OCI-LY3 (cell line): ENCODE measurements at regions not wholly inside any gene's neighbourhood (a gene's known extent, or its start where the extent isn't known, plus 50 kb on each side); places are given as distances from the start of the nearest gene placed in this dataset.
A peak's percentile ranks its signal among the peaks of the same experiment; 100 is the strongest.

Source experiments
- H2AFZ ChIP-seq: fragments of 200-600, 300-600 bp; shearing (Covaris generic); 2 replicates; pipeline ENCODE4 v1.6.0; 2014; ENCODE audit warnings: antibody characterized with exemption, low read depth, low read length
- H3K27ac ChIP-seq: fragments of 200-600, 300-600 bp; sonication (generic); 2 replicates; pipeline ENCODE4 v1.5.1; 2014; ENCODE audit warnings: mild to moderate bottlenecking, low read length, moderate library complexity, mixed read lengths
- H3K27me3 ChIP-seq: fragments of 200-600, 300-600 bp; sonication (generic); 2 replicates; pipeline ENCODE4 v1.6.1; 2014; ENCODE audit warnings: low read depth, low read length, mixed read lengths
- H3K36me3 ChIP-seq: fragments of 200-600, 300-600 bp; sonication (generic); replicated peaks from 2 replicates; pipeline ENCODE3; 2014; ENCODE audit warnings: low read depth, low read length, mixed read lengths
- H3K4me1 ChIP-seq: fragments of 300-600, 200-600 bp; sonication (generic); 2 replicates; pipeline ENCODE4 v1.6.1; 2014; ENCODE audit warnings: low read length, mixed read lengths
- H3K4me2 ChIP-seq: fragments of 200-600, 300-600 bp; sonication (generic); 2 replicates; pipeline ENCODE4 v1.6.1; 2014; ENCODE audit warnings: low read length, mixed read lengths
- H3K4me3 ChIP-seq: fragments of 300-600, 200-600 bp; sonication (generic); 2 replicates; pipeline ENCODE4 v1.5.1; 2014; ENCODE audit warnings: antibody characterized with exemption, mild to moderate bottlenecking, low read length, moderate library complexity
- H3K79me2 ChIP-seq: fragments of 300-600, 200-600 bp; shearing (Covaris generic); 2 replicates; pipeline ENCODE4 v1.6.1; 2014; ENCODE audit warnings: mild to moderate bottlenecking, low read length, mixed read lengths
- H3K9ac ChIP-seq: fragments of 300-600, 200-600 bp; shearing (Covaris generic); 2 replicates; pipeline ENCODE4 v1.6.0; 2014; ENCODE audit warnings: mild to moderate bottlenecking, low read length, moderate library complexity
- H3K9me3 ChIP-seq: fragments of 200-600, 300-600 bp; shearing (Covaris generic); 2 replicates; pipeline ENCODE4 v1.6.1; 2014; ENCODE audit warnings: low read length, mixed read lengths; ENCODE audit not compliant: insufficient read depth
- H4K20me1 ChIP-seq: fragments of 200-600, 300-600 bp; sonication (generic); 2 replicates; pipeline ENCODE4 v1.6.1; 2016; ENCODE audit warnings: low read length, mixed read lengths; ENCODE audit not compliant: insufficient read depth
- EZH2phosphoT487 ChIP-seq: fragments of 200-600 bp; shearing (Covaris generic); IDR thresholded peaks from 2 replicates; pipeline ENCODE4 v1.6.1; 2018; ENCODE audit warnings: antibody characterized with exemption, mixed run types, low read depth
- TF ChIP-seq, protein P1 (sequence below): fragments of 200-600, 300-600 bp; sonication (generic); IDR thresholded peaks from 2 replicates; pipeline ENCODE4 v1.5.1; 2014; ENCODE audit warnings: antibody characterized with exemption, low read length, low read depth

DNA sequence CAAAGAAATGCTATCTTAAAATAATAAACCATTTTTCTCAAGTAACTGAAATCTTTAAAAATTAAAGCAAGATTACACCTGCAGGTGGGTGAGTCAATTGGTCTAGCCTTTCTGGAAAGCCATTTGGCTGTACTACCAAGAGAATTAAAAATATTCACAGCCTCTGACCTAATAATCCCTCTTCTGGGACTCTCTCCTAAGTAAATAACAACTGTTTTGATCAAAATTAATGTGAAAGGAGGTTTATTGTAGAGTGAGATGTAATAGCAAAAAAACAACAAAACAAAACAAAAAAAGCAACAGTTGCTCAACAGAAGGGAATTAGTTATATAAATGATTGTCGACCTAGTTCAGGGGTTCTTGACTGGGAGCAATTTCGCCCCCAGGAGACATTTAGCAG is 89.0 kb downstream of the GEMIN8 start:
- Histone ChIP-seq H4K20me1 (no peaks in the 10 kb centered on the region), H3K9me3 (no peaks in the 10 kb centered on the region), H3K79me2 (peaks cover 24% of the 10 kb centered on the region), H3K36me3 (peaks cover 2% of the 10 kb centered on the region), H2AFZ (no peak overlapping the region), H3K9ac (no peak overlapping the region), H3K27me3 (no peaks in the 10 kb centered on the region), H3K27ac (no peak overlapping the region), H3K4me1 (peaks cover 38% of the 10 kb centered on the region), H3K4me3 (no peak overlapping the region), H3K4me2 (0 out of 2 replicates have a peak overlapping the region, but pooled peaks have one; percentile 6)
- TF ChIP-seq, protein P1, sequence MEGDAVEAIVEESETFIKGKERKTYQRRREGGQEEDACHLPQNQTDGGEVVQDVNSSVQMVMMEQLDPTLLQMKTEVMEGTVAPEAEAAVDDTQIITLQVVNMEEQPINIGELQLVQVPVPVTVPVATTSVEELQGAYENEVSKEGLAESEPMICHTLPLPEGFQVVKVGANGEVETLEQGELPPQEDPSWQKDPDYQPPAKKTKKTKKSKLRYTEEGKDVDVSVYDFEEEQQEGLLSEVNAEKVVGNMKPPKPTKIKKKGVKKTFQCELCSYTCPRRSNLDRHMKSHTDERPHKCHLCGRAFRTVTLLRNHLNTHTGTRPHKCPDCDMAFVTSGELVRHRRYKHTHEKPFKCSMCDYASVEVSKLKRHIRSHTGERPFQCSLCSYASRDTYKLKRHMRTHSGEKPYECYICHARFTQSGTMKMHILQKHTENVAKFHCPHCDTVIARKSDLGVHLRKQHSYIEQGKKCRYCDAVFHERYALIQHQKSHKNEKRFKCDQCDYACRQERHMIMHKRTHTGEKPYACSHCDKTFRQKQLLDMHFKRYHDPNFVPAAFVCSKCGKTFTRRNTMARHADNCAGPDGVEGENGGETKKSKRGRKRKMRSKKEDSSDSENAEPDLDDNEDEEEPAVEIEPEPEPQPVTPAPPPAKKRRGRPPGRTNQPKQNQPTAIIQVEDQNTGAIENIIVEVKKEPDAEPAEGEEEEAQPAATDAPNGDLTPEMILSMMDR: no peak
- no peak for TF ChIP-seq EZH2phosphoT487

DNA sequence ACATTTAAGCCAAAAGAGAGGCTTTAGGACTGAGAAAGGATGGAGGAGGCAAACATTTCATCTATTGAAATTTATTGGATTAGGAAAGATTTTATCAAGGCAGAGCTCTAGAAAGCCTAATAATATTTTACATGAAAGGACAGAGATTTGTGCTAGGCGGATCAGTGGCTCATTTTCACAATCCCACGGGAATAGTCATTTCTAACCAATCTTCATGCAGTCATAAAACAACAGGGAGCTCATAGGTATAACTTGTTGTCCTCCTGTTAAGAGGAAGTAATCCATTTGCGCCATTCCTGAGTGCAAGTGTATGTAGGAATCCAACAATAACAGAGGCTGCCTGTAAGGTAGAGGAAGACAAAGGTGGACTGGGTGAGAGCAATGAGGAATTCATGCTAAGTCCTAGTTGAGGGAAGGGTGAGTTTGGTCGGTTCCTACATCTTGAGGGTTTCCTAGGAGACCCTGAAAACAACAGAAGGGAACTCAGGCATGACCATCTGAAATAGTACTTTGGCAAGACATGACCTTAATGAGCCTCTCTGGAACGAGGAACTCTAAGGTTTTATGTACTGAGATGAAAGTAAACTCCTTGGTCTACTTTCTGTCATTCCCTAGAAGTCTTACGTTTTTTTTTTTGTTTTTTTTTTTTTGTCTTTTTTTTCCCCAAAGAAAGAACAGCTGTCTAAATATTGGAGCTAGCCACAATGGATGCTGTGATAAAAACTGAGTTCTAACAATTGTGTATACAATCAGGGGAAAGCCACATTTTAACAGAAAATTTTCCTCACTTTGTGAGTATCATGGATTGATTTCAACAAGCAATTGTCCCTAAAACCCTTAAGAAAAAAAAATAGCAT is 89.7 kb downstream of the GEMIN8 start:
- peaks cover 26% of the 10 kb centered on the region for H3K79me2 ChIP-seq
- H3K27me3 ChIP-seq: no peaks in the 10 kb centered on the region
- peak overlapping the region; percentile 10; the same call in 1 of the 2 replicates for H3K4me2 ChIP-seq
- H3K9ac ChIP-seq: no peak overlapping the region
- H3K36me3 ChIP-seq: peaks cover 4% of the 10 kb centered on the region
- H4K20me1 ChIP-seq: no peaks in the 10 kb centered on the region
- no peak overlapping the region for H3K27ac ChIP-seq
- H3K9me3 ChIP-seq: no peaks in the 10 kb centered on the region
- TF ChIP-seq, protein P1: no peak
- no peak for TF ChIP-seq EZH2phosphoT487
- peaks cover 40% of the 10 kb centered on the region for H3K4me1 ChIP-seq
- no peak overlapping the region for H3K4me3 ChIP-seq
- no peak overlapping the region for H2AFZ ChIP-seq

DNA sequence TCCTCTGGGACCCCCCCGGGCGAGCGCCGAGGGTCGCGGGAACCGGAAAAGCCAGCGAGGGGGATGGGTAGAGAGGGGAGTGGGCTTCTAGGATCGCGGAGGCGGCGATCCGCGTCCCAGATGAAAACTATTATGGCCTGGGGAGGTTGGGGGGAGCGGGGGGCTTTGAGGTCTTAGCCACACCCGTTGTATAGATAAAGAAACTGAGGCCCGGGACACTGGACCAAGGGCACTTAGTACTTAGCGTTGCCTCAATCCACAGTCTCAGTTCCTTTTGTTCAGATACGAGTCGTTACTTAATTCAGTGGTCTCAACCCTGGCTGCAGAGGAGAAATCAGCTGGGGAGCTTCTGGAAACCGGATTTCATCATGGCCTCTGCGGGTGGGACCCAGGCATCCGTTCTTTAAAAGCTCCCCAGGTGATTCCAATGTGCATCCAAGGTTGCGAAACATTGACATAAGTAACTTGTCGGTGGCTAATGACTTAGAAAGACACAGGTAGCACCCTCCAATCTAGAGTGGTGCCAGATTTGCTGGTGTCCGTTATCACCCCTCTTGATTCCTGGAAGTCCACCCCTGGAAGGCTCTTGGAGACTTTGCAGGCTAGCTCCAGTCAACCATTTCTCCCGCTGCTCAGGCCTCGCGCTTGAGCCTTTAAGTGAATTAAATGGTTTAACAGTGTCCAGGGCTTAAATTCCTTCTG is 90.7 kb downstream of the GEMIN8 start:
- Histone ChIP-seq H3K36me3 (peaks cover 4% of the 10 kb centered on the region), H2AFZ (peak overlapping the region; percentile 76; the same call in 1 of the 2 replicates), H3K9ac (peak overlapping the region; percentile 79), H3K27ac (0 out of 2 replicates have a peak overlapping the region, but pooled peaks have one; percentile 50), H3K4me3 (peak overlapping the region; percentile 91), H3K79me2 (peaks cover 26% of the 10 kb centered on the region), H3K4me2 (peak overlapping the region; percentile 93), H3K27me3 (no peaks in the 10 kb centered on the region), H3K4me1 (peaks cover 40% of the 10 kb centered on the region), H4K20me1 (no peaks in the 10 kb centered on the region), H3K9me3 (no peaks in the 10 kb centered on the region)
- TF ChIP-seq, protein P1: no peak
- TF ChIP-seq EZH2phosphoT487: no peak
